Lung (tissue), 11 donors: ENCODE measurements at regions not wholly inside any gene's neighbourhood (a gene's known extent, or its start where the extent isn't known, plus 50 kb on each side); places are given as distances from the start of the nearest gene placed in this dataset.
"Not testable (repeated sequence)": the region's sequence is repeated elsewhere in the genome, so short reads cannot be mapped to it uniquely, and the experiment has no call there.

Experiments
- ATAC-seq: fragments of 200-7000 bp; cut with Tn5 transposase; one replicate; pipeline ENCODE4 v1.9.1; 2020; ENCODE audit warnings: moderate number of reproducible peaks; ENCODE audit not compliant: insufficient read depth, low FRiP score
- DNase-seq, 3 donors: peaks; one replicate each; pipeline ENCODE4 v3.0.0-alpha.2; 2013 to 2017
- H3K27ac ChIP-seq, 2 donors: one replicate each; pipeline ENCODE4 v1.5.1; 2013; ENCODE audit warnings: mild to moderate bottlenecking in 2 of 2, moderate library complexity in 2 of 2, control low read depth in 1 of 2, inconsistent platforms in 1 of 2, low read depth in 1 of 2, low read length in 1 of 2
- H3K27me3 ChIP-seq, 3 donors: one replicate each; pipeline ENCODE4 v1.5.1; 2013; ENCODE audit warnings: low read length in 2 of 3; ENCODE audit not compliant: control insufficient read depth in 3 of 3, insufficient read depth in 3 of 3
- H3K36me3 ChIP-seq, 4 donors: one replicate each; pipeline ENCODE4 v1.5.1; 2013; ENCODE audit warnings: low read length in 4 of 4, mild to moderate bottlenecking in 1 of 4, moderate library complexity in 1 of 4; ENCODE audit not compliant: control insufficient read depth in 4 of 4, insufficient read depth in 4 of 4
- H3K4me1 ChIP-seq, 5 donors: one replicate each; pipeline ENCODE4 v1.5.1; 2013; ENCODE audit warnings: low read length in 5 of 5, mild to moderate bottlenecking in 2 of 5, moderate library complexity in 1 of 5; ENCODE audit not compliant: control insufficient read depth in 5 of 5, insufficient read depth in 5 of 5
- H3K4me3 ChIP-seq: one replicate; pipeline ENCODE4 v1.5.1; 2013; ENCODE audit warnings: mild to moderate bottlenecking, control low read depth, moderate library complexity
- H3K9ac ChIP-seq, 2 donors: one replicate each; pipeline ENCODE4 v1.5.1; 2013; ENCODE audit warnings: low read length in 2 of 2, control low read depth in 1 of 2; ENCODE audit not compliant: insufficient read depth in 1 of 2
- H3K9me3 ChIP-seq, 4 donors: one replicate each; pipeline ENCODE4 v1.5.1; 2013; ENCODE audit warnings: low read length in 3 of 4, mild to moderate bottlenecking in 1 of 4, moderate library complexity in 1 of 4; ENCODE audit not compliant: control insufficient read depth in 4 of 4, insufficient read depth in 3 of 4
- WGBS, 2 donors: extraction: QIAGEN DNeasy Blood & Tissue Kit; methylation state at CpG; one replicate each; pipeline ENCODE4 v1.1.7; 2013; 5-methylcytosine and 5-hydroxymethylcytosine counted together
- TF ChIP-seq, protein P1 (sequence below): IDR thresholded peaks from 2 replicates; pipeline ENCODE4 v1.5.1; 2012; ENCODE audit warnings: mild to moderate bottlenecking; ENCODE audit errors: control extremely low read depth, extremely low read depth
- donor health status: control.
- donor health status: control.
- donor health status: Bipolar disorder and iron deficiency.
- donor health status: healthy.
- donor health status: DM: yes; HTN: yes; CAD: no.

GRCh38 chr1:19024532-19024931 lies 68.1 kb upstream of the IFFO2 start:
- no peak for DNase-seq
- WGBS, 2 donors = 92 to 94% methylated on average over 4 of the region's 4 CpGs

DNA sequence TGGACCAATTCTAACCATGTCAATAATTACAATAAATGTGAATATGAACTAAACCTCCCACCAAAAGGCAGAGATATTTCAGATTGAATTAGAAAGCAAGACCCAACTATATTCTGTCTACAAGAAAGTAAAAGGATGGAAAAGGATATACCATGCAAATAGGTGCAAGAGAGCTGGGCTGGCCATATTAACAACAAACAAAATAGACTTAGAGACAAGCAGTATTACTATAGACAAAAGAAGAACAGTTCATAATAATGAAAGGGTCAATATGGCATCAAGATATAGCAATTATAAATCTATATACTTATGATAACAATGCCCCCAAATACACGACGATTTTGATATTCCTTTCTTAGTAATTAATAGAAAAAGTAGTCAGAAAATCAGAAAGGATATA lies 67.3 kb upstream of the IFFO2 start:
- 50 to 97% methylated on average over 2 of the region's 2 CpGs for WGBS, 2 donors

More at GRCh38 chr1:19024532-19024931, 68.1 kb upstream of the IFFO2 start:
- Histone ChIP-seq H3K4me3 (no peak overlapping the region), H3K4me1 (no peaks in the 10 kb centered on the region), H3K36me3 (no peaks in the 10 kb centered on the region), H3K27ac (no peak overlapping the region), H3K9me3 (peaks cover 0 to 2% (median 0%) of the 10 kb centered on the region in 4 donors), H3K27me3 (no peaks in the 10 kb centered on the region), H3K9ac (no peak overlapping the region)
- TF ChIP-seq, protein P1, sequence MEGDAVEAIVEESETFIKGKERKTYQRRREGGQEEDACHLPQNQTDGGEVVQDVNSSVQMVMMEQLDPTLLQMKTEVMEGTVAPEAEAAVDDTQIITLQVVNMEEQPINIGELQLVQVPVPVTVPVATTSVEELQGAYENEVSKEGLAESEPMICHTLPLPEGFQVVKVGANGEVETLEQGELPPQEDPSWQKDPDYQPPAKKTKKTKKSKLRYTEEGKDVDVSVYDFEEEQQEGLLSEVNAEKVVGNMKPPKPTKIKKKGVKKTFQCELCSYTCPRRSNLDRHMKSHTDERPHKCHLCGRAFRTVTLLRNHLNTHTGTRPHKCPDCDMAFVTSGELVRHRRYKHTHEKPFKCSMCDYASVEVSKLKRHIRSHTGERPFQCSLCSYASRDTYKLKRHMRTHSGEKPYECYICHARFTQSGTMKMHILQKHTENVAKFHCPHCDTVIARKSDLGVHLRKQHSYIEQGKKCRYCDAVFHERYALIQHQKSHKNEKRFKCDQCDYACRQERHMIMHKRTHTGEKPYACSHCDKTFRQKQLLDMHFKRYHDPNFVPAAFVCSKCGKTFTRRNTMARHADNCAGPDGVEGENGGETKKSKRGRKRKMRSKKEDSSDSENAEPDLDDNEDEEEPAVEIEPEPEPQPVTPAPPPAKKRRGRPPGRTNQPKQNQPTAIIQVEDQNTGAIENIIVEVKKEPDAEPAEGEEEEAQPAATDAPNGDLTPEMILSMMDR = no peak
- no peak for ATAC-seq

GRCh38 chr1:19021845-19022244 lies 65.4 kb upstream of the IFFO2 start:
- Histone ChIP-seq H3K36me3 (no peaks in the 10 kb centered on the region), H3K9ac (no peak overlapping the region), H3K4me3 (no peak overlapping the region), H3K9me3 (peaks cover 0 to 2% (median 0%) of the 10 kb centered on the region in 4 donors), H3K27me3 (no peaks in the 10 kb centered on the region), H3K4me1 (no peaks in the 10 kb centered on the region), H3K27ac (no peak overlapping the region)
- 44 to 59% methylated on average over 2 of the region's 2 CpGs for WGBS, 2 donors
- DNase-seq (no peak), ATAC-seq (no peak)
- TF ChIP-seq, protein P1 = no peak

More for the DNA sequence above, 67.3 kb upstream of the IFFO2 start:
- H3K9me3 ChIP-seq = peaks cover 0 to 2% (median 0%) of the 10 kb centered on the region in 4 donors
- H3K9ac ChIP-seq = no peak overlapping the region
- TF ChIP-seq, protein P1 = no peak
- no peaks in the 10 kb centered on the region for H3K27me3 ChIP-seq
- no peak overlapping the region for H3K4me3 ChIP-seq
- no peaks in the 10 kb centered on the region for H3K36me3 ChIP-seq
- H3K27ac ChIP-seq = no peak overlapping the region
- ATAC-seq (no peak), DNase-seq (no peak)
- no peaks in the 10 kb centered on the region for H3K4me1 ChIP-seq

DNA sequence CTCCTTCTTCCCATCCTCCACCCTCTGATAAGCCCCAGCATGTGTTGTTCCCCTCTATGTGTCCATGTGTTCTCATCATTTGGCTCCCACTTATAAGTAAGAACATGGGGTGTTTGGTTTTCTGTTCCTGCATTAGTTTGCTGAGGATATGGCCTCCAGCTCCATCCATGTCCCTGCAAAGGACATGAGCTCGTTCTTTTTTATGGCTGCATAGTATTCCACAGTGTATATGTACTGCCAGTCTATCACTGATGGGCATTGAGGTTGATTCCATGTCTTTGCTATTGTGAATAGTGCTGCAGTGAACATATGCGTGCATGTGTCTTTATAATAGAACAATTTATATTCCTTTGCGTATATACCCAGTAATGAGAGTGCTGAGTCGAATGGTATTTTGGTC lies 62.8 kb upstream of the IFFO2 start:
- 97 to 98% methylated on average over 4 of the region's 4 CpGs for WGBS, 2 donors

More for the DNA sequence above, 62.8 kb upstream of the IFFO2 start:
- not testable (repeated sequence) for H3K27me3 ChIP-seq, DNase-seq, H3K27ac ChIP-seq, H3K36me3 ChIP-seq, ATAC-seq, H3K4me3 ChIP-seq, H3K9me3 ChIP-seq, H3K4me1 ChIP-seq, H3K9ac ChIP-seq
